ENCODE measurements at regions not wholly inside any gene's neighbourhood (a gene's known extent, or its start where the extent isn't known, plus 50 kb on each side); places are given as distances from the start of the nearest gene placed in this dataset.

DNA sequence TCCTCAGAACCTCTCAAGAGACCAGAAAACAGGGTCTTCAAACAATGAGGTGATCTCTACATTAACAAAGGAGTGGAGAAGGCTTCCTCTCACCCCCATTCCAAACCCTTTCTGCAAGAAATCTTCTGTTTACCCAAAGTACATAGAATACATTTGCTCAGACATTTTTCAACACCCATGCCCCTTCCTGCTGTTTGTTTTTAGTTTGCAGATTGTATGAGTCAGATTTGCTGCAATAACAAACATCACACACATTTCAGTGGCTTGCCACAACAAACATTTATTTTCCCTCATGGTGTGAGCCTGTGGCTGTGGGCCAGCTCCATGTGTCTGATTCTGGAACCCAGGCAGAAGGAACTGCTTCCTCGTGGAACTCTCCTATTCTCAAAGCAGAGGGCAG is 68.2 kb upstream of the BAIAP2L1 start:
- TF ChIP-seq, protein P1, sequence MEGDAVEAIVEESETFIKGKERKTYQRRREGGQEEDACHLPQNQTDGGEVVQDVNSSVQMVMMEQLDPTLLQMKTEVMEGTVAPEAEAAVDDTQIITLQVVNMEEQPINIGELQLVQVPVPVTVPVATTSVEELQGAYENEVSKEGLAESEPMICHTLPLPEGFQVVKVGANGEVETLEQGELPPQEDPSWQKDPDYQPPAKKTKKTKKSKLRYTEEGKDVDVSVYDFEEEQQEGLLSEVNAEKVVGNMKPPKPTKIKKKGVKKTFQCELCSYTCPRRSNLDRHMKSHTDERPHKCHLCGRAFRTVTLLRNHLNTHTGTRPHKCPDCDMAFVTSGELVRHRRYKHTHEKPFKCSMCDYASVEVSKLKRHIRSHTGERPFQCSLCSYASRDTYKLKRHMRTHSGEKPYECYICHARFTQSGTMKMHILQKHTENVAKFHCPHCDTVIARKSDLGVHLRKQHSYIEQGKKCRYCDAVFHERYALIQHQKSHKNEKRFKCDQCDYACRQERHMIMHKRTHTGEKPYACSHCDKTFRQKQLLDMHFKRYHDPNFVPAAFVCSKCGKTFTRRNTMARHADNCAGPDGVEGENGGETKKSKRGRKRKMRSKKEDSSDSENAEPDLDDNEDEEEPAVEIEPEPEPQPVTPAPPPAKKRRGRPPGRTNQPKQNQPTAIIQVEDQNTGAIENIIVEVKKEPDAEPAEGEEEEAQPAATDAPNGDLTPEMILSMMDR (IDR thresholded peaks at IDR 0.05; ENCODE audit: poor library complexity, severe bottlenecking) = no peak
- no peak for TF ChIP-seq EP300 (conservative IDR thresholded peaks at IDR 0.05; ENCODE audit: poor library complexity, severe bottlenecking)
- TF ChIP-seq RAD21 (conservative IDR thresholded peaks at IDR 0.05) = no peak
